ENCODE measurements at regions not wholly inside any gene's neighbourhood (a gene's known extent, or its start where the extent isn't known, plus 50 kb on each side); places are given as distances from the start of the nearest gene placed in this dataset.

DNA sequence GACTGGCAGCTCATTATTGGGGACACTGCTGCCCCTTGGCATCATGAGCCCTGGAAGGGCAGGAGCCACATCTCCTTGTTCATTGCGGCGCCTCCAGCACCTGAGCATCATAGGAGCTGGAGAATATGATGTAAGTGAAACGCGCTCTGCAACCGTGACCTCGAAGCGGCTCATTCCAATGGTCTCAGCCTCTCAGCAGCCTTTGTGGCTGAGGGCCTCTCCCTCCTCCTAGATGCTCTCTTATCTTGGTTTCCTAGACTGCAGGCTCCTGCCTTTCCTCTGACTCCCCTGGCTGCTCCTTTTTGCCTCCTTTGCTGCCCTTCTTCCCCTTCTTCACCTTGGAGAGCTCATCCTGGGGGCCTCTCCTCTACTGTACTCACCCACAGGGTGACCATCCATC is 83.6 kb upstream of the CASZ1 start:
- TF ChIP-seq, protein P1, sequence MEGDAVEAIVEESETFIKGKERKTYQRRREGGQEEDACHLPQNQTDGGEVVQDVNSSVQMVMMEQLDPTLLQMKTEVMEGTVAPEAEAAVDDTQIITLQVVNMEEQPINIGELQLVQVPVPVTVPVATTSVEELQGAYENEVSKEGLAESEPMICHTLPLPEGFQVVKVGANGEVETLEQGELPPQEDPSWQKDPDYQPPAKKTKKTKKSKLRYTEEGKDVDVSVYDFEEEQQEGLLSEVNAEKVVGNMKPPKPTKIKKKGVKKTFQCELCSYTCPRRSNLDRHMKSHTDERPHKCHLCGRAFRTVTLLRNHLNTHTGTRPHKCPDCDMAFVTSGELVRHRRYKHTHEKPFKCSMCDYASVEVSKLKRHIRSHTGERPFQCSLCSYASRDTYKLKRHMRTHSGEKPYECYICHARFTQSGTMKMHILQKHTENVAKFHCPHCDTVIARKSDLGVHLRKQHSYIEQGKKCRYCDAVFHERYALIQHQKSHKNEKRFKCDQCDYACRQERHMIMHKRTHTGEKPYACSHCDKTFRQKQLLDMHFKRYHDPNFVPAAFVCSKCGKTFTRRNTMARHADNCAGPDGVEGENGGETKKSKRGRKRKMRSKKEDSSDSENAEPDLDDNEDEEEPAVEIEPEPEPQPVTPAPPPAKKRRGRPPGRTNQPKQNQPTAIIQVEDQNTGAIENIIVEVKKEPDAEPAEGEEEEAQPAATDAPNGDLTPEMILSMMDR (IDR thresholded peaks at IDR 0.05) = no peak
- no peak for TF ChIP-seq POLR2A (IDR thresholded peaks at IDR 0.05)

All from uterus (tissue), 2 donors.